ENCODE measurements at regions not wholly inside any gene's neighbourhood (a gene's known extent, or its start where the extent isn't known, plus 50 kb on each side); places are given as distances from the start of the nearest gene placed in this dataset.

DNA sequence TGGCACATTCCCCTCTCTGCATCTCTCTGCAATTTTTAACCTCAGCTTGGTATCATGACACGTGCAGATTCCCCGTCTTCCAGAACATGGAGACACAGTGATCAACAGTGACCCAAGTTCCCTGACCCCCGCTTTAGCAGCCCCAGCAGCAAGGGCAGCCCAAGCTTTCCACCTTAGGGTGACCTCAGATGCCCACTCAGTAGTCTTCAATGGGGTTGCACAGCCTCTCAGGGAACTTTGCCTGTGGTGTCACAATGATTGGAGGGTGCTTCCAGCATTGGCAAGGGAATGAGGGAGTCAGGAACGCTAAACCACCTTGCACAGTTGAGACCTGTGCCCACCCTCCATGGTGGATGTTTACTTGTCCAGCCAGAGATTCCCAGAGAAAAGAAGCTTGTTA, 287.1 kb upstream of the CDH4 start:
- no peak for TF ChIP-seq CTCF (conservative IDR thresholded peaks at IDR 0.05; ENCODE audit: low read depth, low read length)
- no peak for TF ChIP-seq EZH2phosphoT487 (IDR thresholded peaks at IDR 0.05; ENCODE audit: borderline replicate concordance, low read length)
